ENCODE measurements at regions not wholly inside any gene's neighbourhood (a gene's known extent, or its start where the extent isn't known, plus 50 kb on each side); places are given as distances from the start of the nearest gene placed in this dataset.

- no peaks in the 10 kb centered on the region for H3K27me3 ChIP-seq
- TF ChIP-seq CTCF (IDR thresholded peaks at IDR 0.05): no peak
- no peak for DNase-seq (ENCODE audit: low spot score)
- H3K36me3 ChIP-seq: no peaks in the 10 kb centered on the region
- peaks cover 0 to 9% of the 10 kb centered on the region in 2 donors for H3K4me1 ChIP-seq
- H3K27ac ChIP-seq: peak overlapping the region in 1 of 2 donors; percentile 21
- H3K4me3 ChIP-seq: no peak overlapping the region
- no peaks in the 10 kb centered on the region for H3K9me3 ChIP-seq
Measured at GRCh38 chr1:219752645-219753044, 139.7 kb upstream of the ZC3H11B start.

DNA sequence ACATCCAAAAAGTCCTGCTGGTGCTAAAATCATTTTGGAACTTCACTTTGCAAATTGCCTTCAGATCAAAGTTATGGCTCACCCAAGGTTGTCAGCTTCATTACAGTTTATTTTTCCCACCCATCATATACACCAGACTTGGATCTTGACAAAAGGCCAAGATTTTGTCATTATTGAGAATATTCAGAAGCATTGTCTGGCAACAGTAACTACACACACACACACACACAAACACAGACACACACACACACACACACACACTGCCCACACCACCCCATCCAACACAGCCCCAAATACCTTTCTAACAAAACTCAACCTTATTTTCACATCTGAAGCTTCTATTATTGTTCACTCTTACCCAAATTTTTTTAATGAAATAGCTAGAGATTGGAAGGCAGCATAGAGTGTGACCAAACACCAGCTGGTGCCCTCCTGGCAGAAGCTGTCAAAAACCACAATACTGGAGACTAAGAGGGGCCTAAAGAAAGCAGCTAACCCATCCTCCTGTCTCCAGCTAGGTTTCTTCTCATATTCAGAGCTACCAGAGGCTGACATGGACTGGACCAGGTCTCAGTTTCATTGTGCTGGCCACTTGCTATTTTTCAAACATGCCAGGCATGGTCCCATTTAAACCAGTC, 139.1 kb upstream of the ZC3H11B start:
- Histone ChIP-seq H3K4me3 (no peak overlapping the region), H3K36me3 (no peaks in the 10 kb centered on the region), H3K9me3 (no peaks in the 10 kb centered on the region), H3K27me3 (no peaks in the 10 kb centered on the region), H3K4me1 (peaks cover 0 to 5% of the 10 kb centered on the region in 2 donors), H3K27ac (peak overlapping the region in 1 of 2 donors; percentile 35)
- DNase-seq (ENCODE audit: low spot score): no peak
- no peak for TF ChIP-seq CTCF (IDR thresholded peaks at IDR 0.05)

DNA sequence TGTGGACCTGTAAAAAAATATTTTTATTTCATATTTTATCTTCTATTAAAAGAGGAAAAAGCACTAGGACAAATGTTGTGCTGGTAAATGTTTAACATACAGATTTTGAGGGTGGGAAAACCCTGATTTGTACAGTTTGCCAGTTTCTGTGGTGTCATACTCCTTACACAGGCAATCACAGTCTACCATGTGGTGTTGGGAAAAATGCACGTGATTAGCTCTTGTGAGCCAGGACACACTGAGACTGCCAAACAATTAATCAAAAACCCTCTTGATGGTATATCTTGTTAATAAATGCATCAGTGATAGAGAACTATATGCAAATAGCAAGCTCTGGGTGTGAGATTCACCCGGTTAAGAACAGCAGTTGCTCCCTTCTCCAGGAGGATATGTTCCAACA, 136.5 kb upstream of the ZC3H11B start:
- TF ChIP-seq CTCF (IDR thresholded peaks at IDR 0.05): no peak
- no peaks in the 10 kb centered on the region for H3K9me3 ChIP-seq
- no peaks in the 10 kb centered on the region for H3K36me3 ChIP-seq
- no peak overlapping the region for H3K27ac ChIP-seq
- H3K27me3 ChIP-seq: no peaks in the 10 kb centered on the region
- DNase-seq (ENCODE audit: low spot score): no peak
- no peak overlapping the region for H3K4me3 ChIP-seq
- peaks cover 0 to 12% of the 10 kb centered on the region in 2 donors for H3K4me1 ChIP-seq

GRCh38 chr1:219746141-219746540, 133.2 kb upstream of the ZC3H11B start:
- H3K4me3 ChIP-seq: no peak overlapping the region
- H3K27ac ChIP-seq: no peak overlapping the region
- H3K36me3 ChIP-seq: no peaks in the 10 kb centered on the region
- no peaks in the 10 kb centered on the region for H3K27me3 ChIP-seq
- no peak for TF ChIP-seq CTCF (IDR thresholded peaks at IDR 0.05)
- DNase-seq (ENCODE audit: low spot score): no peak
- no peaks in the 10 kb centered on the region for H3K9me3 ChIP-seq
- H3K4me1 ChIP-seq: peaks cover 0 to 6% of the 10 kb centered on the region in 2 donors

DNA sequence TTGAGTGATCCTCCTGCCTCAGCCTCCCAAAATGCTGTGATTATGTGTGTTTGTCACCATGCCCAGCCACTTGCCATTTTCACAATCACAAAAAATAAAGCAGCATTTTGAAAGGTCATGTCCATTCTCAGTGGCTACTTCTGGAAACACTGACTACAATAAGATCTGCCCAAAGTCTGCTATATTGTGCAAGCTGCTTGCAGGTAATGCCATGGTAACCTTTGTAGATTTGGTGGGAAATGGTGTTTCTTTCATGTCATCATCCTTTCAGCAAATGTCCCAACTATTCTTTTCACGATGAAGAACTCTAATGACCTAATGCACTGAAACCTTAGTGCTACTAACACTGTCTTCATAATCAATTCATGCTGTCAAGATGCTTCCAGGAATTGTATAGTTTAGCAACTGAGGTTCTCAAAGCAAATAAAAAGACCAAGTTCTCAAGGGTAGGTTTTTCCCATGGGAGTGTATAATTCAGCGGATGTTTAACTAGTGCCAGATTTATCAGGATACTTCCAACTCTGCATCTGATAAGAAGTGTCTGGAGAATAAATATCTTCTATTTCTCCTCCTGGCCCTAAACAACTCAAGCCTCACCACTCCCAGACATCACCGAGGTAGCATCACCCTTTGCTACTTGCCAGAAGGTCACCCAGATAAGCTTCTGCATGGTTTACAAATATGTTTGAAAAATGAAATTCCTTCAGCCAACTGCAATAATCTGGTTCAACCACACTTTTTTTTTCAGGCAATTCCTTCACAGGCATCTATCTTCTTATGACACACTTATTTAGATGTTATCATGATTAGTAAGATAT, 132.0 kb upstream of the ZC3H11B start:
- TF ChIP-seq CTCF (IDR thresholded peaks at IDR 0.05): no peak

More for the DNA sequence above, 132.0 kb upstream of the ZC3H11B start:
- DNase-seq (ENCODE audit: low spot score): no peak
- H3K27ac ChIP-seq: no peak overlapping the region
- H3K27me3 ChIP-seq: no peaks in the 10 kb centered on the region
- no peak overlapping the region for H3K4me3 ChIP-seq
- H3K36me3 ChIP-seq: no peaks in the 10 kb centered on the region
- H3K9me3 ChIP-seq: no peaks in the 10 kb centered on the region
- H3K4me1 ChIP-seq: peaks cover 0 to 15% of the 10 kb centered on the region in 2 donors
